Skin of body (tissue), 1 donor: ENCODE measurements at regions not wholly inside any gene's neighbourhood (a gene's known extent, or its start where the extent isn't known, plus 50 kb on each side); places are given as distances from the start of the nearest gene placed in this dataset.

ENCODE experiments used
- DNase-seq: peaks from one replicate; lab custom pipeline; 2025; lab: John Stamatoyannopoulos, UW

DNA sequence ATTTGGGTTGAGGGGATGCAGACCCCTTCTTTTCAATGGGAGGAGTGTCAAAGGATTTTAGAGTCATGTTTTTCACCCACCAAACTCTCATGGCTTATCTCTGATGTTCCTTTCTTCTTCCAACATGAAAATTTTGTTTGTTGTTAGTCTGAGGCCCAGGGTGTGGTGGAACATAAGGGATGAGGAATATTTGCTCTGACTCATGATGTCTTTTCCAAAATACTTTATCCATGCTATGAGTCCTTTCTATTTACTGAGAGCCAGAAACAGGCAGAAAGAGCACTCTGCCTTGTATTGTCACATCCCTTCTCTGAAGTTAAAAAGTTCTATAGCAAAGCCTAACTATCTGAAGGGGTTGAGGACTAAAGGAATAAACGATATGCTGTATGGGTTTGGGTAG, 61.6 kb upstream of the GYPA start:
- DNase-seq: no peak

DNA sequence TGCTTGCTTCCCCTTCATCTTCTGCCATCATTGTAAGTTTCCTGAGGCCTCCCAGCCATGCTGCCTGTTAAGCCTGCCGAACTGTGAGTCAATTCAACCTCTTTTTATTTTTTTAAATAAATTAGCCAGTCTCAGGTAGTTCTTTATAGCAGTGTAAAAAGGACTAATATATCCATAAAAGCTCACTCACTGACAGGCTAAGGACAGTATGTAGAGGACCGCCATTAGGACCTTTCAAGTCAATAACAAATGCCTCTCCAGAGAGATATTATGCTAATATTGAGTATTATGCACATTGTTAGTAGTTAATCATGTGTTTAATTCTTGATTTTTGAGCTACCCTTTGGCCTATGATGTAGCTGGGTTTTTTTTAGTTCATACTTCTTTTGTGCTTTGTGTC, 62.6 kb upstream of the GYPA start:
- no peak for DNase-seq

DNA sequence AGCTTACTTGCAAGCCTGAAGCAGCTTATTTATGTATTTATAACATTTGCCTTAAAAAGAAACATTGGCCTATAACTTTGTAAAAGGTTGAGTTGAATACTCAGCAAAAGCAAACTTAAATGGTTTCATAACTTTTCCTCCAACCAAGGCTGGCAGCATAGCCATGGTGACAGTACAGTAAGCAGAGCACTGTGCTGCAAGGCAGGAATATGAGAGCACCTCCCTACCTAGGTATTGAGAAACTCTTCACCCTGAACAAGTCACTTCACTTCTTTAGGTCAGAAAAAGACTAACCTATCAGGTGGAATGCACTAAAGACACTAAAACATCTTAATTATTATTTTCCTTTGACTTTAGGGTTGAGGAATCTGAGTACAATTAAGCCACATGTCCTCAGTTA, 63.9 kb upstream of the GYPA start:
- DNase-seq: no peak

DNA sequence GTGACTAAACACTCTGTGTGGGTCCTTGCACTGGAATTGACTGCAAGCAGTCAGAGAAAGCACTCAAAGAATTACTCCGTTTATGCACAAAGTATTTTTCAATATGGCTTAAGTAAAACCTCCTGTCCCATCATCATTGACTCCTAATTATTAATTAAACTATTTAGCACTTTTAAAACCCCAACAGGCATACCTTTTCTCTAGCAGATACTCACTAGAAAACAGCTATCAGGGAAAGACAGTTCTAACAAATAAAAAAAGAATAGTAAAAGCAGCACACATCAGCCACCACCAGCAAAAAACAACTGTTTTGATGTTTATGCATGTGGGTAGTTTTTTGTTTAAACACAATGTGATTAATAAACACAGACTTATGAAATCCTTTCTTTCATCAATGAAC, 66.2 kb upstream of the GYPA start:
- no peak for DNase-seq

DNA sequence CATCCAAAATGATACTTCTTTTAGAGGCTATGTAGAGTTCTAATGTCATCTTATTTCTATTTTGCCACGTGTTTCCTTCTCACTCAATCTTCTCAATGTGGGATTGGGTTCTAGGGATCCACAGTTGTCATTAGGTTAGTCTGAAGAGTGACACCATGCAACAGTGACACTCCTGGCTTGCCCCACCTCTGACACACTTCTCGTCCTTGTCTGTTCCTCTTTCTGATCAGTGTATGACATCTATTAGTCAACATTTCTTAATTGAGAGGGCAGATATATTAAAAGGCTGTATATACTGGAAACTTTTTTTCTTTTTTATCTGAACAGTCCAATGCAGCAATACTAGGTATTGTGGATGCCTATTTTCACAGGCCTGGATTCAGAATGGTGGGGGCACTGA, 67.6 kb upstream of the GYPA start:
- DNase-seq: no peak

DNA sequence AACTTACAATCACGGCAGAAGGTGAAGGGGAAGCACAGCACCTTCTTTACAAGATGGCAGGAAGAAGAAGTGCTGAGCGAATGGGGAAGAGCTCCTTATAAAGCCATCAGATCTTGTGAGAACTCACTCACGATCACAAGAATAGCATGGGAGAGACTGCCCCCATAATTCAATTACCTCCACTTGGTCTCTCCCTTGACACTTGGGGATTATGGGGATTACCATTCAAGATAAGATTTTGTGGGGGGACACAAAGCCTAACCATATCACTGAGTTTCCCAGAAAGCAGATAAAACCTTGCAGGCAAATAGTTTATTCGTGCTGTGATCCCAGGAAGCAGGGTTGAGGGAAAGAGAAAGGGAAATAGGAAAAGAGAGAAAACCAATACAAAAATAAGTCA, 69.0 kb upstream of the GYPA start:
- no peak for DNase-seq

DNA sequence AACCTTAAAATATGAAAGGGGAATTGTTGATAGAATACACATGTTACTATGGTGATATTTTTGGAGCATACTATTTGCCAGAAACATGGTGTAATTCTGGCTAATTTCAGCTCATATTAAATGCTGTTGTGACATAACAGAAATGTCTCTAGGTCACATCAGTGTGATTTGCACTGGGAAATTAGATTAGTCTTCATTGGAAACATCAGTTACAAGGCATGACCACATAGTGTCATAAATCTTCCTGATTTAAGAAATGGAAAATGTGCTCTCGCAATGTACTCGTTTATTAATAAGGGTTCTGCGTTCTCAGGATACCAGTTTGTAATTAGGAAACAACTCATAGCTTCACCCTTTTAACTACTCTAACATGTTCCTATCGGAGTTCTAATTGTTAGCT, 72.9 kb upstream of the GYPA start:
- peak; percentile 35 for DNase-seq

DNA sequence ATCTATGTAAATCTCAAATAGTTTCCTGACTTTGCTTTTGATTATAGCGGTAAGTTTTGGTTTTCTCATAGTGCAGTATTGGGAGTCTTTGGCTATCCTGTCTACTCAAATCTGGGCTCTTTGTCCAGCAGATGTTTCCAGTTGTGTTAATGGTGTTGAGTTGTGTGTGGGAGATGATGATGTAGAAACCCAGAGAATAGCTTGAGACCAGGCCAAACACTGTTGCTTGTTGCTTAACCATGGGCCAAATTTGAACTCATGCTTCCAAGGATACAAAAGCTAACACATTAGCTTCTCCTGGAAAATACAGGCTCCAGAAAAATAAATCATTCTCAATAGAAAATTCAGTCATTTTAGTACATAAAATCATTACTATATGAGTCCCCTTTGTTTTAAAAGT, 82.6 kb upstream of the GYPA start:
- peak; percentile 75 for DNase-seq

DNA sequence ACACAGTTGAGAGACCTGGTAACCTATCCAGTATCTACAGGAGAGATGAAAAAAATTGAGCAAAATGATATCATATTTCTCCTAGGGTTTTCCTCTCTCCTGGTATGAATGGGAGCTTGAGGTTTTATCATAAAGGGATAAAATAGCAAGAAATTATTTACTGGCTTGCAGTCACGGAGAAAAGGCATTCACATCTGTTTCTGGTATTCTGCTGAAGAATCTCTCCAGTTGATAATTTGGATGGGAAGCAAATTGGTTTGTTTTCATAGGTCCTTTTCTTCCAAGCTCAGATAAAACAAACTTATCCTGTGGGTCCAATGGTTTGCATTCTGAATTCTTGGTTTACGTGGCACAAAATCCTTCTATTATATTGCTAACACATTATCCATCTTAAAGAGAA, 83.1 kb upstream of the GYPA start:
- DNase-seq: peak; percentile 34

DNA sequence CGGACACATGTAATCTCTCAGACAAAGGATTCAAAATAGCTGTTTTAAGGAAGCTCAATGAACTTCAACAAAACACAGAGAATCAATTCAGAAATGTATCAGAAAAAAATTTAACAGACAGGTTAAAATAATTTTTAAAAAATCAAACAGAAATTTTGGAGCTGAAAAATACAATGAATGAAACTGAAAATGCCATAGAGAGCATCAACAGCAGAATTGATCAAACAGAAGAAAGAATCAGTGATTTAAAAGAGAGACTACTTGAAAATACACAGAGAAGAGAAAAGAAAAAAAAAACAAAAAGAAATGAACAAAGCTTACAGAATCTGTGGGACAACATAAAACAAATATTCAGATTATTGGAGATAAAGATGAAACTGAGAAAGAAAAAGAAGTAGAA, 118.8 kb upstream of the GYPA start:
- DNase-seq: no peak

DNA sequence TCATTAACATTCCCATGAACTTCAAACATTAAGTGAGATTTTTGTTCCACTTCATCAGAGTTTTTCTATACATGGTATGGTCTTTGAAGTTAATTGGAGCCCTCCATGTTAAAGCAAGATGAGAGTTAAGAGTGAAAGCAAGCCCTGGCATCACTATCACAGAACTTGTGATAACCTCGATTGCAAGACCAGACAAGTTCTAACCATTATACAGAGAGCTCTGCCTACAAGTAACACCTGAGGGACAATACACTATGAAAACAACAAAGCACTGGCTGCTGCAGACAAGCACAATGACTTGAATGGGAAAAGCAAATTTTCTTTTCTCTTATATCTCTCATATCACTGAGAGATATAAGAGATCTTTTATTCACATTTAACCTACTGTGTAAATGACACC, 126.6 kb upstream of the GYPA start:
- no peak for DNase-seq

DNA sequence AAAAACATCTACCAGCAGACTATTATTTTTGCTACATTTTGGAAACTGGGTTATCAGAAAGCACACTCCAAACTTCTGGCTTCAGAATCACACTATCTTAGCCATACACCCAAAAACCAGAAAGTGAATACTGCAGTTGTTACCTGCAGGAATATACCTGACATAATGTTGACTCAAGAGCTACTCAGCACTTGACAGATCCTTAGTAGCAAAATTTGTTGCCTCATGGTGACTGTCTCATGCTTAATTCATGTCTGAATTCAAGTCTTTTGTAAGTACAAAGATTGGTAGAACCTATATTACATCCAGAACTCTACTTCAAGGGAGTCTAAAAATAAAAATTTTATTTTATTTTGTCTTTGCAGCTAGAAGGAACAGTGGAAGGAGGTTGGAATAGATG, 140.2 kb upstream of the GYPA start:
- no peak for DNase-seq

DNA sequence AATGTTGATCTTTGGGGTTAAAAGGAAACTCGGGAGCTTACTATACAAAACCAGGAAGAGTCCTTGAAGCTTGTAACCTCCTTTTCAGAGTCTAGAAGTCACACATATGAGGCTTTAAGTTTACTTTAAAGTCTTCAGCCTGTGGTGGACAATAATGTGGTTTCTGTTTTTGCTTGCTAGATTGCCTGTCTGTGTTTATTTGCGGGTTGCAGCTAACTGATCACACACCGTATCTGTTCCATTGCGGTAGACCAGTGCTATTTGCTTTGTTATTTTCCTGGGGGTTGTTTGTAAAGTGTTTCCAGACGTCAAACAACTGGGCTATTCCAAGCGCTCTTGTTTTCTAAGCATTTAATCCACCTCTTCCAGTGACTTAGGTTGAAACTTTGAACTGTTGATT, 143.0 kb upstream of the GYPA start:
- DNase-seq: no peak

DNA sequence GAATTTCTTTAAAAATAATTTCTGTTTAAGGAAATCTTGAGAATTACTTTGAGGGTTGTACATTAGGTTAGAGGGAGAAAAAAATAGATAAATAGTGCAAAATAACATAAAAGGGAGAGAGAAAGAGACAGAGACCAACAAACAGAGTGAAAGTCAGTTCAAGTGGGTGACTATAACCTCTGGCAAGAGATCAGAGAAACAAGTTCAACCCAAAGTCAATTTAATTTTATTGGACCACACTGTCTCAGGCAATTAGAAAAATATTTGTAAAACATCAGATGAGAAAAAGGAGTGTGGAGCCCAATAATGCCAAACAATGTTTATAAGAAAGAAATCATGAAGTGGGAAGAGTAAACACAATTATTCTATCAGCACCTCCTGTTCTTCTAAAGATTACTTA, 143.5 kb upstream of the GYPA start:
- no peak for DNase-seq

DNA sequence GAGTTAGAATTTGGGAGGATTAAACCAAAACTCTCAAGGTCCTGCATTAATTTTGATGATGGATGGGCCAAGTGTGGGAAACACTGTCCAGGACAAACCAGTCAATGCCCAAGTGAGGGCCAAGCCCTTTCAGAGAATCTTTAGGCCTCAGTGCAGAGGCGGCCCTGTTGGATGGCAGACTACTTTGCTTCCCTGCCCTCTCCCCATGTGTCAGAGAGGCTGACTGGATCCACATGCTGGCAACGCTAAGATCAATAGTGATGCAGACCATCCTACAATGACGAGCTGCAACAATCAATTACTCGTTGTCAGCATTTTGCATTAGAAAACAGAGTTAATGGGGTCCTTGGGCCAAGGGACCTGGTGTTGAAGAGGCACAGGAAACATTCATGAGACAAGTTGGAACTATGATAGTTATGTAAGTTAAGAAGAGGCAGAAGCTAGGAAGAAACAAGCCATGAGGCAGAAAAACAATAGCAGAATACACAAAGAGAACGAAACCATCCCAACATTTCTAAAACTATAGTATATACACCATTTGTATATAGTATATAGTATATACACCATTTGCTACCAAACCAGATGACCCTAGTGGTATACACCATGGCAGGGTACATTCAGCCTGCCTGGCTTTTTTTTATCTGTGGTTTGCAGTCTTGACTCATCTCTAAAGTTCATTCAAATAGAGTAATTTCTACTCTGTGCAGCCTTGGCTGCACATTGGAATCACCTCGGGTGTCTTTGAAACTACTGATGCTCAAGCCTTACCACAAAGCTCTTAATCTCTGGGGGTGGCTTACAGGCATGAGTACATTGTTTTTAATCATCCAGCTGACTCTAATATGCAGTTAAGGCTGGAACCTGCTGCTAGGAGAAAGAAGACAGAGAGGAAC, 147.7 kb upstream of the GYPA start:
- no peak for DNase-seq

DNA sequence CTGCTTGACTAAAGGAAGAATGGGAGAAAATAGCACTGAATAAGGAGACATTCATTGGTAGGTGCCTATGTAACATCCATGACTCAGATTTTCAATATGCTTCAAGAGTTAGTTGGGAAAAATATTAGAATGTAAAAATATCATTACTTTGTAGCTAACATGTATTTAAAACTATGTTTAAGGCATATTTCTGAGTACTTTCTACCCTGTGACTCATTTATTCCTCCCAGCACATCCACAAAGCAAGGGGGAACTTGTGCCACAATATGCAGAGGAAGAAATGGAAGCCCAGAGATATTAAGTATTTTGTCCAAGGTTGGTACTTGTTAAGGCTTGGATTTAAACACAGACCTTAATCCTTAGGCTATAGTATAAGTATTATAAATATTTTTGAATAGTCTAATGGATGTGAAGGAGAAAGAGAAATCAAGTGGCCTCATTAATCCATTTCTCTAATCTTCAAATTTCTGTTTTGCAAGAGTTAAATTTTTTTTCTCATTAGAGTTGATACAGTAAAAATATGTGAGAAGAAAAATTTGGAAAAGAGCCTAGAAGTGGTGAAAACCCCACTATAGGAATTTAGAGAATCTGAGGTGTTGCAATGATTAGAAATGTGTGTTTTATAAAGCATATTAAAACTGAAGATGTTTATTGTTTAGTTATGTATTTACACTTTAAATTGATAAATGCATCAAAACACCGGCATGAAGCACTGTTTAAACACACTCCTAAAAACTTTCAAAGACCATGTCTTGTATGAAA, 149.3 kb upstream of the GYPA start:
- DNase-seq: no peak

DNA sequence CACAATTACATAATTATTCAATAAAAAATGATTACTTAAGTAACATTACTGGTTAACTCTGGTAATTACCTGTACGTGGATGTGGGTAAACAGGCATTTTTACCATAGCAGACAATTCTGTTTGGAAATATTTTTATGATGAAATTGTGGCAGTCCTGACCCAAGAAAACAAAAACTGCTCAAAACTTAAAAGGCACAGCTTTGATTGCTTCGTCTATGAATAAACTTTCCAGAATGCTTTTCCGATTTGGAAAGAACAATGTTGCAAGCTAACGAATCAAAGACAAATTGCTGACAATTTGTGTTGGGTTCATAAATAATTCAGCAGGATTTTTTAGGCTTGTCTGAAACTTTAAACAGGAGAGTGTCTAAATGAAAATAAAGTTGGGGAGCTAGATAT, 150.6 kb upstream of the GYPA start:
- DNase-seq: no peak

DNA sequence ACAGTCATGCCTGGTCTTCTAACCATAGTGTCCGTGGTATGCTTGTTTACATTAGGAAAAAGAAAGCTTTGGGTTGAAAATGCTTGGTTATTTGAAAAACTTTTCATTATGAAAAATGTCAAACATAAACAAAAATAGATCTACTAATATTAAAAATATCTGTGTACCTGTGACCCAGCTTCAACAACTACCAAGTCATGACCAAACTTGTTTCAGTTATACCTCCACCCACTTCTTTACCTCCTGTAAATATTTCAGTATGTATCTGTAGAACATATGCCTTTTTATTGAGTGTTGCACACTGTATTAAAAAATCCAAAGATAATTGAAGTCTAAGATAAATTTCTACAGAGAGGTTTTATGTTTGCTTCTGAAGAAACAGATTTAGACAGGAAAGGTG, 153.7 kb upstream of the GYPA start:
- no peak for DNase-seq

DNA sequence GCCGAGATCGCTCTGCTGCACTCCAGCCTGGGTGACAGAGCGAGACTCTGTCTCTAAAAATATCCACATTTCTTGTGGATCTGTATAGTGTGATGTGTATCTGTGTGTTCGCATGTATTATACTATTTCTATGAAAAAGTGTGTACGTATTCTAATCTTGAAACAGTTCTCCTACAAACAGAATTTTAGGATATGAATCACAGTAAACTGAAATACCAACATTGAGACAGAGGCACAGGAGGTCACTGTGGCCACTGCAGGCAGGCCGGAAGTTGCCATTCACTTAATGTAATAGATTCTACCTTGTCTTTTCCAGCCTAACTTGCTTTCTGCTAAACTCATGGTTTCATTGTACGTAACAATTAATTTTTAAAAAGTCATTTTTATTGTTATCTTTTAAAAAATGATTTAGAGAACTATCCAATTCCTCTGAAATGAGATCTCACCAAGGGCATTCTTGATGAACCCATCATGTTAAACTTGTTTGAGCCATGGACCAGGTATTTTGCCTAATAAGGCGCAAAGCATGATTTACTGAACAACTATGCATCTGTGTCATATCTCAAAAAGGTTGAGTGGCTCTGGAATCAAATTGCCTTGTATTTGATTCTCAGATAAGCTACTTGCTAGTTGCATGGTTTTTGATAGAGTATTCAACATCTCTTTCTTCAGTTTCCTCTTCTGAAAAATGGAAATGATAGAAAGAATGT, 154.9 kb upstream of the GYPA start:
- DNase-seq: no peak

DNA sequence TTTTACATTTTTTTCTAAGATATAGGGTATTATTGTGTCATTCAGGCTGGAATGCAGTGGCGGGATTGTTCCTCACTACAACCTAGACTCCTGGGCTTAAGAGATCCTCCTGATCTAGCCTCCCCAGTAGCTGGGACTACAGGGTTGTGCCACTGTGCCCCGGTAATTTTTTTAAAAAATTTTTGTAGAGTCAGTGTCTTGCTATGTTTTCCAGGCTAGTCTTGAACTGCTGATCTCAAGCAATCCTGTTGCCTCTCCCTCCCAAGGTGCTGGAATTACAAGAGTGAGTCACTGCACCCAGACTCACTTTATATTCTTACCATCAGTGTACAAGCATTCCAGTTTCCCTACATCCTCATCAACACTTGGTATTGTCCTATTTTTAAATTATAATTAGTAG, 156.4 kb upstream of the GYPA start:
- DNase-seq: no peak

DNA sequence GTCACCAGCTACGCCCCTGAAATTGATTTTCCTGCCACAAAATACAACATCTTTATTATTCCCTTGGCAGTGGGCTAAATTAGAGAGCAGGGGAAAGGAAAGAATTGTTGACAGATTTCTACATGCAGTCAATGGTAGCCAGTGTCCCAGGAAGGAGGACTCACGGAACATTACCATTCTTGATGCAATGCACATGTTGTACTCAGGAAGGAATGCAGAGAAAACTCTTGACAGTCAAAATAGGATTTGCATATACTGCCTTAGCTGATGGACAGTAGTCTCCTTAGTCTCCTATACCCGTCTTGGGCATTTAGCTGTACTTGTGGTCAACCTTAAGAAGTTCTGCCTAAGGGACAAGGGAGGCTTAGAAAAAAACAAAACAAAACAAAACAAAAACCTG, 158.0 kb upstream of the GYPA start:
- DNase-seq: no peak

DNA sequence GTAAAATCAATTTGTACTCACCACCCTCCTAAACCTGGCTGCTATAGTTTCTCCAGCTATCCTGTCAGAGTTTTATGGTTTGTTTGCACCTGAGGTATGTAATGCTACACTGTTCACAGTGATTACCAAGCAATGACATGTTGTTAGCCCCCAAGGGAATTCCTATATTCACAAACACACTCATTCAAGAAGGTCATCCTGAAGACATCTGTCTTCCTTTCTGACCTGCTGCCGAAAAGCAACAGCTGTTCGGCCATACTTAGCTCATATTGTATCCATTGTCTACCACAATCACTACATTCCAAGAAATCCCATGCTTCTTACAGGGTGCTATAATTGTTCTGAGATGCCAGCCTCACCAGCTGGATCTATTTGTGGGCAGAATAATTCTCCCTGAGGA, 160.1 kb upstream of the GYPA start:
- no peak for DNase-seq
